Astrocyte (in vitro differentiated cells and primary cell): ENCODE measurements at regions not wholly inside any gene's neighbourhood (a gene's known extent, or its start where the extent isn't known, plus 50 kb on each side); places are given as distances from the start of the nearest gene placed in this dataset.

Source experiments
- EZH2 ChIP-seq: IDR thresholded peaks from 2 replicates; pipeline ENCODE4 v1.6.1; 2012; ENCODE audit warnings: mild to moderate bottlenecking, low read length, inconsistent platforms; ENCODE audit not compliant: insufficient read depth
- TF ChIP-seq, protein P1 (sequence below): IDR thresholded peaks from 2 replicates; pipeline ENCODE4 v1.5.1; 2011; ENCODE audit warnings: low read depth, mild to moderate bottlenecking, inconsistent platforms, low read length, moderate library complexity; ENCODE audit not compliant: insufficient read depth

DNA sequence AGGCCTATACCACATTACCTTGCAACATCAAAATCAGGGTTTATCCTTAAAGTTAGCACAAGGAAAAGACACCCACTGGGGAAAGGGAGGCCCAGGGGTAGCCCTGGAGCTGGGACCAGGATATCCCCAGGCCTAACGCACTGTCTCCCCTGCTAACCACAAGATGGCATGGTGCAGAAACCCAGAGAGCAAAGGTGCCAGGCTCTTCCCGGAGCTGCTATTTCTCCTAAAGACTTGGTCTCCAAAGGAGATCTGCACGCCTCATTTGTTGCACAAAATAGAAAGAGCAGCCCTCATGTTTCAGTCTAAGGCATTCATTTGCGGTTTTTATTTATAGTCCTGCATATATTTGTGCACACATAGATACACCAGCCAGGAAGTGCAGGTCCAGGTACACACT, 408.6 kb downstream of the SOX9 start:
- TF ChIP-seq, protein P1, sequence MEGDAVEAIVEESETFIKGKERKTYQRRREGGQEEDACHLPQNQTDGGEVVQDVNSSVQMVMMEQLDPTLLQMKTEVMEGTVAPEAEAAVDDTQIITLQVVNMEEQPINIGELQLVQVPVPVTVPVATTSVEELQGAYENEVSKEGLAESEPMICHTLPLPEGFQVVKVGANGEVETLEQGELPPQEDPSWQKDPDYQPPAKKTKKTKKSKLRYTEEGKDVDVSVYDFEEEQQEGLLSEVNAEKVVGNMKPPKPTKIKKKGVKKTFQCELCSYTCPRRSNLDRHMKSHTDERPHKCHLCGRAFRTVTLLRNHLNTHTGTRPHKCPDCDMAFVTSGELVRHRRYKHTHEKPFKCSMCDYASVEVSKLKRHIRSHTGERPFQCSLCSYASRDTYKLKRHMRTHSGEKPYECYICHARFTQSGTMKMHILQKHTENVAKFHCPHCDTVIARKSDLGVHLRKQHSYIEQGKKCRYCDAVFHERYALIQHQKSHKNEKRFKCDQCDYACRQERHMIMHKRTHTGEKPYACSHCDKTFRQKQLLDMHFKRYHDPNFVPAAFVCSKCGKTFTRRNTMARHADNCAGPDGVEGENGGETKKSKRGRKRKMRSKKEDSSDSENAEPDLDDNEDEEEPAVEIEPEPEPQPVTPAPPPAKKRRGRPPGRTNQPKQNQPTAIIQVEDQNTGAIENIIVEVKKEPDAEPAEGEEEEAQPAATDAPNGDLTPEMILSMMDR = no peak
- TF ChIP-seq EZH2 = no peak
